ENCODE measurements at regions not wholly inside any gene's neighbourhood (a gene's known extent, or its start where the extent isn't known, plus 50 kb on each side); places are given as distances from the start of the nearest gene placed in this dataset.

DNA sequence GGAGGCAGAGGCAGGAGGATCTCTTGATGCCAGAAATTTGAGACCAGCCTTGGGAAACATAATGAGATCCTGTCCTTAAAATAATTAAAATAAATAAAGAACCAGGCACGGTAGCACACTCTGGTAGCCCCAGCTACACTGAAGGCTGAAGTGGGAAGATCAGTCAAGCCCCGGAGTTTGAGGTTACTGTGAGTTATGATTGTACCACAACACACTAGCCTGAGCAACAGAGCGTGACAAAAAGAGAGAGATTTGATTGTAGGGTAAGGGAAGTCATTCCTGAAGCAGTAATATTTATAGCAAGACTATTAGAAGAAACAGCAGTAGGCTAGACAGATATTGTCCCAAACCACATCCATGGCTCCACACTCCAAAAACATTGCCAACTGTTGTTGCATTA lies 1408.4 kb upstream of the TENM4 start:
- Histone ChIP-seq H2AK5ac (ENCODE audit: low read depth, low read length) (no peak overlapping the region), H2BK15ac (ENCODE audit: low read length) (no peak overlapping the region), H2BK120ac (replicated peaks; ENCODE audit: low read depth, low read length) (no peak overlapping the region), H4K5ac (ENCODE audit: insufficient read length, low read depth, low read length) (no peak overlapping the region), H3K36me3 (ENCODE audit: control insufficient read depth in 2 of 4, insufficient read depth in 4 of 4, low read length in 3 of 4) (no peaks in the 10 kb centered on the region), H3K14ac (ENCODE audit: insufficient read length) (no peak overlapping the region), H3K9ac (replicated peaks in 1 of 4; ENCODE audit: extremely low read depth in 1 of 4, low read depth in 3 of 4, low read length in 3 of 4) (no peak overlapping the region), H3K4me3 (ENCODE audit: extremely low read depth in 1 of 4, insufficient read depth in 2 of 4, low read depth in 3 of 4, low read length in 4 of 4) (no peak overlapping the region), H2AFZ (ENCODE audit: low read length) (no peak overlapping the region), H4K20me1 (replicated peaks in 1 of 2; ENCODE audit: control insufficient read depth in 1 of 2, insufficient read depth in 2 of 2, low read length in 2 of 2) (no peaks in the 10 kb centered on the region), H2BK12ac (ENCODE audit: low read depth, low read length) (no peak overlapping the region), H2BK5ac (ENCODE audit: low read depth, low read length) (no peak overlapping the region), H3K9me3 (ENCODE audit: insufficient read depth in 2 of 2, low read depth in 1 of 2, low read length in 1 of 2) (no peaks in the 10 kb centered on the region), H3K23ac (ENCODE audit: insufficient read length) (no peak overlapping the region), H4K91ac (replicated peaks; ENCODE audit: insufficient read length, low read length) (no peak overlapping the region), H4K8ac (ENCODE audit: extremely low read depth, insufficient read depth, low read length) (no peak overlapping the region), H3K56ac (replicated peaks; ENCODE audit: insufficient read length, low read depth, low read length) (no peak overlapping the region), H3K27ac (ENCODE audit: low read depth, low read length) (no peak overlapping the region), H3K79me2 (ENCODE audit: control insufficient read depth in 1 of 2, insufficient read depth in 2 of 2, low read length in 2 of 2) (no peaks in the 10 kb centered on the region), H3K18ac (ENCODE audit: extremely low read depth, low read length) (no peak overlapping the region), H3K79me1 (ENCODE audit: low read depth, low read length) (no peaks in the 10 kb centered on the region), H3K23me2 (ENCODE audit: low read depth, low read length) (no peaks in the 10 kb centered on the region), H3K4ac (replicated peaks; ENCODE audit: insufficient read length, low read depth, low read length) (no peak overlapping the region), H3K4me1 (replicated peaks in 1 of 4; ENCODE audit: control insufficient read depth in 3 of 4, insufficient read depth in 4 of 4, low read length in 3 of 4) (no peaks in the 10 kb centered on the region; a peak in 1 of 7 replicates), H2BK20ac (ENCODE audit: low read length) (no peak overlapping the region), H3K4me2 (ENCODE audit: insufficient read depth in 1 of 2, low read depth in 2 of 2, low read length in 2 of 2) (no peak overlapping the region), H3K27me3 (replicated peaks in 1 of 4; ENCODE audit: control insufficient read depth in 3 of 4, extremely low read depth in 1 of 4, insufficient read depth in 3 of 4, low read length in 3 of 4) (no peaks in the 10 kb centered on the region)
- DNase-seq (ENCODE audit: low read depth in 1 of 2, low spot score in 2 of 2), result no peak
- WGBS, 2 experiments (ENCODE audit: extremely low coverage in 1 of 2, insufficient coverage in 1 of 2, insufficient read length in 1 of 2, insufficient replicate concordance in 2 of 2, low coverage in 1 of 2, low lambda C conversion rate in 2 of 2, missing lambda C conversion rate in 1 of 2), result 89% methylated on average over 3 of the region's 3 CpGs; no CpG with 5 or more reads in 1 of the 2 experiments
- FAIRE-seq, result no peak
- CTCF ChIA-PET (ENCODE audit: partially characterized antibody), result no interaction called here
- TF ChIP-seq POLR2A (IDR thresholded peaks at IDR 0.05; ENCODE audit: control extremely low read depth in 1 of 2, low read depth in 2 of 2, low read length in 2 of 2) (no peak), JUND (IDR thresholded peaks at IDR 0.05; ENCODE audit: low read length) (no peak), RFX5 (IDR thresholded peaks at IDR 0.05; ENCODE audit: borderline replicate concordance, low read depth, low read length) (no peak), BACH1 (IDR thresholded peaks at IDR 0.05; ENCODE audit: low read length) (no peak), USF2 (IDR thresholded peaks at IDR 0.05; ENCODE audit: low read length) (no peak), HDAC6 (IDR thresholded peaks at IDR 0.05; ENCODE audit: low read depth, low read length) (no peak), SP4 (IDR thresholded peaks at IDR 0.05; ENCODE audit: low read length) (no peak), ATF3 (IDR thresholded peaks at IDR 0.05; ENCODE audit: insufficient read depth, low read depth, low read length) (no peak), MAFK (IDR thresholded peaks at IDR 0.05; ENCODE audit: low read depth, low read length) (no peak), POU5F1 (IDR thresholded peaks at IDR 0.05; ENCODE audit: low read depth, low read length) (no peak)
- TF ChIP-seq, protein P1, sequence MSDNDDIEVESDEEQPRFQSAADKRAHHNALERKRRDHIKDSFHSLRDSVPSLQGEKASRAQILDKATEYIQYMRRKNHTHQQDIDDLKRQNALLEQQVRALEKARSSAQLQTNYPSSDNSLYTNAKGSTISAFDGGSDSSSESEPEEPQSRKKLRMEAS (IDR thresholded peaks at IDR 0.05), result no peak
- POLR2A ChIA-PET (ENCODE audit: partially characterized antibody), result no interaction called here

All from H1 (cell line).